HG02588 (cell line): ENCODE measurements at regions not wholly inside any gene's neighbourhood (a gene's known extent, or its start where the extent isn't known, plus 50 kb on each side); places are given as distances from the start of the nearest gene placed in this dataset.

Experiments
- ATAC-seq: cut with Tn5 transposase; IDR thresholded peaks from one replicate; pipeline ENCODE4 v1.9.1; 2021; ENCODE audit warnings: mild to moderate bottlenecking, moderate library complexity; ENCODE audit not compliant: unreplicated experiment

GRCh38 chr6:1201547-1202200 lies 110.2 kb upstream of the FOXQ1 start:
- no peak for ATAC-seq

GRCh38 chr6:1200409-1201101 lies 111.3 kb upstream of the FOXQ1 start:
- ATAC-seq, result no peak

- no peak for ATAC-seq
Measured at GRCh38 chr6:1200081-1200408, 111.9 kb upstream of the FOXQ1 start.

GRCh38 chr6:1197309-1197708 lies 114.6 kb upstream of the FOXQ1 start:
- ATAC-seq, result no peak

GRCh38 chr6:1191141-1191630 lies 120.7 kb upstream of the FOXQ1 start:
- no peak for ATAC-seq

- ATAC-seq, result no peak
Measured at GRCh38 chr6:1190366-1190765, 121.5 kb upstream of the FOXQ1 start.

- no peak for ATAC-seq
Measured at GRCh38 chr6:1188199-1188598, 123.7 kb upstream of the FOXQ1 start.

GRCh38 chr6:1187293-1188131 lies 124.4 kb upstream of the FOXQ1 start:
- ATAC-seq, result no peak

GRCh38 chr6:1184318-1184717 lies 127.6 kb upstream of the FOXQ1 start:
- no peak for ATAC-seq

GRCh38 chr6:1182722-1183521 lies 129.0 kb upstream of the FOXQ1 start:
- ATAC-seq, result no peak

GRCh38 chr6:1181939-1182605 lies 129.8 kb upstream of the FOXQ1 start:
- ATAC-seq, result no peak

GRCh38 chr6:1179571-1180459 lies 132.1 kb upstream of the FOXQ1 start:
- no peak for ATAC-seq

- ATAC-seq, result no peak
Measured at GRCh38 chr6:1178590-1178989, 133.3 kb upstream of the FOXQ1 start.

GRCh38 chr6:1176567-1176966 lies 135.3 kb upstream of the FOXQ1 start:
- ATAC-seq, result no peak

GRCh38 chr6:1175877-1176276 lies 136.0 kb upstream of the FOXQ1 start:
- no peak for ATAC-seq

- no peak for ATAC-seq
Measured at GRCh38 chr6:1170794-1171193, 141.1 kb upstream of the FOXQ1 start.

- ATAC-seq, result no peak
Measured at GRCh38 chr6:1164600-1164999, 147.3 kb upstream of the FOXQ1 start.

- no peak for ATAC-seq
Measured at GRCh38 chr6:1163501-1163900, 148.4 kb upstream of the FOXQ1 start.
